ENCODE measurements at regions not wholly inside any gene's neighbourhood (a gene's known extent, or its start where the extent isn't known, plus 50 kb on each side); places are given as distances from the start of the nearest gene placed in this dataset.

- H3K27me3 ChIP-seq: no peaks in the 10 kb centered on the region
- H3K27ac ChIP-seq: no peak overlapping the region
- peaks cover 12% of the 10 kb centered on the region for H3K9me3 ChIP-seq
- H4K20me1 ChIP-seq: no peaks in the 10 kb centered on the region
- no peaks in the 10 kb centered on the region for H3K4me1 ChIP-seq
- H3K4me2 ChIP-seq: no peak overlapping the region
- H3K36me3 ChIP-seq: no peaks in the 10 kb centered on the region
- no peak overlapping the region for H3K9ac ChIP-seq
- H3K4me3 ChIP-seq: no peak overlapping the region
- TF ChIP-seq Cebpa-rat (IDR thresholded peaks at IDR 0.05): no peak
These were observed 105.9 kb upstream of the ARHGAP20 start for GRCh38 chr11:110818032-110818687.

- no peaks in the 10 kb centered on the region for H3K4me1 ChIP-seq
- H4K20me1 ChIP-seq: no peaks in the 10 kb centered on the region
- H3K36me3 ChIP-seq: no peaks in the 10 kb centered on the region
- TF ChIP-seq Cebpa-rat (IDR thresholded peaks at IDR 0.05): no peak
- H3K27me3 ChIP-seq: no peaks in the 10 kb centered on the region
- no peak overlapping the region for H3K9ac ChIP-seq
- H3K9me3 ChIP-seq: peaks cover 12% of the 10 kb centered on the region
- no peak overlapping the region for H3K4me2 ChIP-seq
- no peak overlapping the region for H3K4me3 ChIP-seq
- no peak overlapping the region for H3K27ac ChIP-seq
These were observed 100.0 kb upstream of the ARHGAP20 start for GRCh38 chr11:110812086-110812733.

GRCh38 chr11:110809417-110810199, 97.4 kb upstream of the ARHGAP20 start:
- no peak overlapping the region for H3K4me3 ChIP-seq
- H3K4me1 ChIP-seq: no peaks in the 10 kb centered on the region
- H3K9ac ChIP-seq: no peak overlapping the region
- H3K27ac ChIP-seq: no peak overlapping the region
- H3K4me2 ChIP-seq: no peak overlapping the region
- no peaks in the 10 kb centered on the region for H4K20me1 ChIP-seq
- H3K27me3 ChIP-seq: no peaks in the 10 kb centered on the region
- no peaks in the 10 kb centered on the region for H3K36me3 ChIP-seq
- TF ChIP-seq Cebpa-rat (IDR thresholded peaks at IDR 0.05): no peak
- no peaks in the 10 kb centered on the region for H3K9me3 ChIP-seq

- Histone ChIP-seq H4K20me1 (no peaks in the 10 kb centered on the region), H3K9me3 (no peaks in the 10 kb centered on the region), H3K36me3 (no peaks in the 10 kb centered on the region), H3K27me3 (no peaks in the 10 kb centered on the region), H3K4me1 (no peaks in the 10 kb centered on the region), H3K4me2 (no peak overlapping the region), H3K4me3 (no peak overlapping the region), H3K9ac (no peak overlapping the region), H3K27ac (no peak overlapping the region)
- TF ChIP-seq Cebpa-rat (IDR thresholded peaks at IDR 0.05): no peak
These were observed 96.0 kb upstream of the ARHGAP20 start for GRCh38 chr11:110808248-110808647.

- Histone ChIP-seq H3K27me3 (no peaks in the 10 kb centered on the region), H4K20me1 (no peaks in the 10 kb centered on the region), H3K9ac (no peak overlapping the region), H3K9me3 (no peaks in the 10 kb centered on the region), H3K4me1 (no peaks in the 10 kb centered on the region), H3K4me3 (no peak overlapping the region), H3K36me3 (no peaks in the 10 kb centered on the region), H3K4me2 (no peak overlapping the region), H3K27ac (no peak overlapping the region)
- no peak for TF ChIP-seq Cebpa-rat (IDR thresholded peaks at IDR 0.05)
These were observed 95.6 kb upstream of the ARHGAP20 start for GRCh38 chr11:110807801-110808200.

- no peak for TF ChIP-seq Cebpa-rat (IDR thresholded peaks at IDR 0.05)
- H3K9me3 ChIP-seq: no peaks in the 10 kb centered on the region
- no peak overlapping the region for H3K4me3 ChIP-seq
- no peak overlapping the region for H3K27ac ChIP-seq
- H3K27me3 ChIP-seq: no peaks in the 10 kb centered on the region
- no peak overlapping the region for H3K9ac ChIP-seq
- no peaks in the 10 kb centered on the region for H3K4me1 ChIP-seq
- no peaks in the 10 kb centered on the region for H3K36me3 ChIP-seq
- no peak overlapping the region for H3K4me2 ChIP-seq
- no peaks in the 10 kb centered on the region for H4K20me1 ChIP-seq
These were observed 93.5 kb upstream of the ARHGAP20 start for GRCh38 chr11:110805756-110806155.

- Histone ChIP-seq H3K4me3 (no peak overlapping the region), H3K27me3 (no peaks in the 10 kb centered on the region), H3K4me2 (no peak overlapping the region), H3K9me3 (no peaks in the 10 kb centered on the region), H4K20me1 (no peaks in the 10 kb centered on the region), H3K4me1 (no peaks in the 10 kb centered on the region), H3K36me3 (no peaks in the 10 kb centered on the region), H3K27ac (no peak overlapping the region), H3K9ac (no peak overlapping the region)
- no peak for TF ChIP-seq Cebpa-rat (IDR thresholded peaks at IDR 0.05)
These were observed 89.9 kb upstream of the ARHGAP20 start for GRCh38 chr11:110802162-110802561.

GRCh38 chr11:110801328-110801727, 89.1 kb upstream of the ARHGAP20 start:
- Histone ChIP-seq H3K9me3 (no peaks in the 10 kb centered on the region), H3K36me3 (no peaks in the 10 kb centered on the region), H3K9ac (no peak overlapping the region), H3K27ac (no peak overlapping the region), H4K20me1 (no peaks in the 10 kb centered on the region), H3K4me1 (no peaks in the 10 kb centered on the region), H3K27me3 (no peaks in the 10 kb centered on the region), H3K4me3 (no peak overlapping the region), H3K4me2 (no peak overlapping the region)
- TF ChIP-seq Cebpa-rat (IDR thresholded peaks at IDR 0.05): no peak

GRCh38 chr11:110798201-110798900, 86.1 kb upstream of the ARHGAP20 start:
- Histone ChIP-seq H4K20me1 (no peaks in the 10 kb centered on the region), H3K27ac (no peak overlapping the region), H3K9ac (no peak overlapping the region), H3K4me3 (no peak overlapping the region), H3K4me2 (no peak overlapping the region), H3K4me1 (no peaks in the 10 kb centered on the region), H3K36me3 (no peaks in the 10 kb centered on the region), H3K9me3 (no peaks in the 10 kb centered on the region), H3K27me3 (no peaks in the 10 kb centered on the region)
- no peak for TF ChIP-seq Cebpa-rat (IDR thresholded peaks at IDR 0.05)
